ENCODE measurements at regions not wholly inside any gene's neighbourhood (a gene's known extent, or its start where the extent isn't known, plus 50 kb on each side); places are given as distances from the start of the nearest gene placed in this dataset.

GRCh38 chr14:104253901-104254353 lies 115.5 kb downstream of the KIF26A start:
- no peak for DNase-seq (ENCODE audit: low read depth in 2 of 2)

GRCh38 chr14:104254735-104255400 lies 116.5 kb downstream of the KIF26A start:
- TF ChIP-seq EZH2 (IDR thresholded peaks at IDR 0.05; ENCODE audit: low read length, missing control alignments) (no peak), CTCF (conservative IDR thresholded peaks at IDR 0.05 in 1 of 2, IDR thresholded peaks at IDR 0.05 in 1 of 2; ENCODE audit: low read depth in 1 of 2, low read length in 2 of 2) (no peak)
- no peak overlapping the region for H3K9ac ChIP-seq (ENCODE audit: insufficient read depth, low read length)
- H2AFZ ChIP-seq (ENCODE audit: low read length), result no peak overlapping the region
- no peaks in the 10 kb centered on the region for H4K20me1 ChIP-seq (ENCODE audit: control insufficient read depth, extremely low read depth, insufficient read depth, low read length)
- no peak overlapping the region for H3K27ac ChIP-seq (ENCODE audit: insufficient read depth, low read length)
- H3K4me1 ChIP-seq (ENCODE audit: control insufficient read depth, extremely low read depth, insufficient read depth, low read length), result no peaks in the 10 kb centered on the region
- H3K36me3 ChIP-seq (ENCODE audit: control insufficient read depth, insufficient read depth, low read length), result no peaks in the 10 kb centered on the region
- no peaks in the 10 kb centered on the region for H3K27me3 ChIP-seq (ENCODE audit: control insufficient read depth, insufficient read depth, low read length)
- no peaks in the 10 kb centered on the region for H3K79me2 ChIP-seq (ENCODE audit: control insufficient read depth, insufficient read depth, low read length)
- H3K4me2 ChIP-seq (ENCODE audit: extremely low read depth, insufficient read depth, low read length), result no peak overlapping the region
- DNase-seq (ENCODE audit: low read depth in 2 of 2), result no peak
- H3K9me3 ChIP-seq (ENCODE audit: control insufficient read depth, insufficient read depth, low read depth, low read length), result no peaks in the 10 kb centered on the region
- no peak overlapping the region for H3K4me3 ChIP-seq (replicated peaks in 1 of 4; ENCODE audit: control extremely low read depth in 1 of 4, insufficient read depth in 1 of 4, low read depth in 3 of 4, low read length in 4 of 4)

More at GRCh38 chr14:104253901-104254353, 115.5 kb downstream of the KIF26A start:
- no peak for TF ChIP-seq CTCF (conservative IDR thresholded peaks at IDR 0.05 in 1 of 2, IDR thresholded peaks at IDR 0.05 in 1 of 2; ENCODE audit: low read depth in 1 of 2, low read length in 2 of 2)
- TF ChIP-seq EZH2 (IDR thresholded peaks at IDR 0.05; ENCODE audit: low read length, missing control alignments), result no peak
- Histone ChIP-seq H3K79me2 (ENCODE audit: control insufficient read depth, insufficient read depth, low read length) (no peaks in the 10 kb centered on the region), H3K27me3 (ENCODE audit: control insufficient read depth, insufficient read depth, low read length) (no peaks in the 10 kb centered on the region), H4K20me1 (ENCODE audit: control insufficient read depth, extremely low read depth, insufficient read depth, low read length) (no peaks in the 10 kb centered on the region), H3K4me2 (ENCODE audit: extremely low read depth, insufficient read depth, low read length) (no peak overlapping the region), H3K9ac (ENCODE audit: insufficient read depth, low read length) (no peak overlapping the region), H3K36me3 (ENCODE audit: control insufficient read depth, insufficient read depth, low read length) (no peaks in the 10 kb centered on the region), H2AFZ (ENCODE audit: low read length) (no peak overlapping the region), H3K4me3 (replicated peaks in 1 of 4; ENCODE audit: control extremely low read depth in 1 of 4, insufficient read depth in 1 of 4, low read depth in 3 of 4, low read length in 4 of 4) (no peak overlapping the region), H3K4me1 (ENCODE audit: control insufficient read depth, extremely low read depth, insufficient read depth, low read length) (no peaks in the 10 kb centered on the region), H3K9me3 (ENCODE audit: control insufficient read depth, insufficient read depth, low read depth, low read length) (no peaks in the 10 kb centered on the region), H3K27ac (ENCODE audit: insufficient read depth, low read length) (no peak overlapping the region)

GRCh38 chr14:104256025-104256424 lies 117.6 kb downstream of the KIF26A start:
- no peaks in the 10 kb centered on the region for H3K79me2 ChIP-seq (ENCODE audit: control insufficient read depth, insufficient read depth, low read length)
- no peaks in the 10 kb centered on the region for H3K9me3 ChIP-seq (ENCODE audit: control insufficient read depth, insufficient read depth, low read depth, low read length)
- no peak overlapping the region for H3K27ac ChIP-seq (ENCODE audit: insufficient read depth, low read length)
- no peak for TF ChIP-seq EZH2 (IDR thresholded peaks at IDR 0.05; ENCODE audit: low read length, missing control alignments)
- no peak for TF ChIP-seq CTCF (conservative IDR thresholded peaks at IDR 0.05 in 1 of 2, IDR thresholded peaks at IDR 0.05 in 1 of 2; ENCODE audit: low read depth in 1 of 2, low read length in 2 of 2)
- no peak overlapping the region for H2AFZ ChIP-seq (ENCODE audit: low read length)
- H3K9ac ChIP-seq (ENCODE audit: insufficient read depth, low read length), result no peak overlapping the region
- H3K36me3 ChIP-seq (ENCODE audit: control insufficient read depth, insufficient read depth, low read length), result no peaks in the 10 kb centered on the region
- no peak for DNase-seq (ENCODE audit: low read depth in 2 of 2)
- no peaks in the 10 kb centered on the region for H3K4me1 ChIP-seq (ENCODE audit: control insufficient read depth, extremely low read depth, insufficient read depth, low read length)
- H4K20me1 ChIP-seq (ENCODE audit: control insufficient read depth, extremely low read depth, insufficient read depth, low read length), result no peaks in the 10 kb centered on the region
- H3K27me3 ChIP-seq (ENCODE audit: control insufficient read depth, insufficient read depth, low read length), result no peaks in the 10 kb centered on the region
- H3K4me2 ChIP-seq (ENCODE audit: extremely low read depth, insufficient read depth, low read length), result no peak overlapping the region
- no peak overlapping the region for H3K4me3 ChIP-seq (replicated peaks in 1 of 4; ENCODE audit: control extremely low read depth in 1 of 4, insufficient read depth in 1 of 4, low read depth in 3 of 4, low read length in 4 of 4)
